Osteocyte (in vitro differentiated cells): ENCODE measurements at regions not wholly inside any gene's neighbourhood (a gene's known extent, or its start where the extent isn't known, plus 50 kb on each side); places are given as distances from the start of the nearest gene placed in this dataset.

Source experiments
- DNase-seq: peaks from one replicate; pipeline ENCODE4 v3.0.0; 2021; ENCODE audit warnings: mixed read lengths; ENCODE audit not compliant: unreplicated experiment; ENCODE audit errors: extremely low spot score
- H3K27ac Mint-ChIP-seq: one replicate; pipeline ENCODE4 v1.8.0; 2021; ENCODE audit warnings: mild to moderate bottlenecking, mixed read lengths; ENCODE audit not compliant: unreplicated experiment
- H3K27me3 Mint-ChIP-seq: one replicate; pipeline ENCODE4 v1.8.0; 2021; ENCODE audit warnings: mixed read lengths; ENCODE audit not compliant: unreplicated experiment
- H3K36me3 Mint-ChIP-seq: one replicate; pipeline ENCODE4 v1.8.0; 2021; ENCODE audit warnings: mixed read lengths; ENCODE audit not compliant: unreplicated experiment
- H3K4me1 Mint-ChIP-seq: one replicate; pipeline ENCODE4 v1.8.0; 2021; ENCODE audit warnings: mixed read lengths; ENCODE audit not compliant: unreplicated experiment
- H3K4me3 Mint-ChIP-seq: one replicate; pipeline ENCODE4 v1.8.0; 2021; ENCODE audit warnings: mild to moderate bottlenecking, moderate library complexity, mixed read lengths; ENCODE audit not compliant: unreplicated experiment
- H3K9me3 Mint-ChIP-seq: one replicate; pipeline ENCODE4 v1.8.0; 2021; ENCODE audit warnings: mixed read lengths; ENCODE audit not compliant: unreplicated experiment
- TF ChIP-seq, protein P1 (sequence below): fragments of 200-600 bp; sonication (generic); IDR thresholded peaks from 2 replicates; pipeline ENCODE4 v1.5.0; 2021; ENCODE audit warnings: antibody characterized with exemption, mild to moderate bottlenecking, moderate library complexity

DNA sequence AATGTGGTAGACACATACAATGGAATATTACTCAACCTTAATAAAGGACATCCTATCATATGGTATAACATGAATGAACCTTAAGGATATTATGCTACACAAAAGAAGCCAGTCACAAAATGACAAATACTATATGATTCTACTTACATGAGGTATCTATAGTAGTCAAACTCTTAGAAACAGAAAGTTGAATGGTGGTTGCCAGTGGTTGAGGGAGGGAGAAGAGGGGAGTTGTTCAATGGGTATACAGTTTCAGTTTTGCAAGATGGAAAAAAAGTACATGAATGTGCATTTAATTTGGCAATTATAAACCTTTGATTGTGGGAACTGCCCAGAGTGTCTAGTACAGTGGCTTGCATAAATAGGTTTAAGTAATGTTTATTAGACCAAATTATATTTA is 473.3 kb upstream of the ZNF608 start:
- no peak for DNase-seq
- H3K27me3 Mint-ChIP-seq: no peaks in the 10 kb centered on the region
- peaks cover 8% of the 10 kb centered on the region for H3K9me3 Mint-ChIP-seq
- TF ChIP-seq, protein P1, sequence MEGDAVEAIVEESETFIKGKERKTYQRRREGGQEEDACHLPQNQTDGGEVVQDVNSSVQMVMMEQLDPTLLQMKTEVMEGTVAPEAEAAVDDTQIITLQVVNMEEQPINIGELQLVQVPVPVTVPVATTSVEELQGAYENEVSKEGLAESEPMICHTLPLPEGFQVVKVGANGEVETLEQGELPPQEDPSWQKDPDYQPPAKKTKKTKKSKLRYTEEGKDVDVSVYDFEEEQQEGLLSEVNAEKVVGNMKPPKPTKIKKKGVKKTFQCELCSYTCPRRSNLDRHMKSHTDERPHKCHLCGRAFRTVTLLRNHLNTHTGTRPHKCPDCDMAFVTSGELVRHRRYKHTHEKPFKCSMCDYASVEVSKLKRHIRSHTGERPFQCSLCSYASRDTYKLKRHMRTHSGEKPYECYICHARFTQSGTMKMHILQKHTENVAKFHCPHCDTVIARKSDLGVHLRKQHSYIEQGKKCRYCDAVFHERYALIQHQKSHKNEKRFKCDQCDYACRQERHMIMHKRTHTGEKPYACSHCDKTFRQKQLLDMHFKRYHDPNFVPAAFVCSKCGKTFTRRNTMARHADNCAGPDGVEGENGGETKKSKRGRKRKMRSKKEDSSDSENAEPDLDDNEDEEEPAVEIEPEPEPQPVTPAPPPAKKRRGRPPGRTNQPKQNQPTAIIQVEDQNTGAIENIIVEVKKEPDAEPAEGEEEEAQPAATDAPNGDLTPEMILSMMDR: no peak
- H3K36me3 Mint-ChIP-seq: peaks cover 1% of the 10 kb centered on the region
- H3K4me1 Mint-ChIP-seq: no peaks in the 10 kb centered on the region
- H3K4me3 Mint-ChIP-seq: no peak overlapping the region
- no peak overlapping the region for H3K27ac Mint-ChIP-seq

DNA sequence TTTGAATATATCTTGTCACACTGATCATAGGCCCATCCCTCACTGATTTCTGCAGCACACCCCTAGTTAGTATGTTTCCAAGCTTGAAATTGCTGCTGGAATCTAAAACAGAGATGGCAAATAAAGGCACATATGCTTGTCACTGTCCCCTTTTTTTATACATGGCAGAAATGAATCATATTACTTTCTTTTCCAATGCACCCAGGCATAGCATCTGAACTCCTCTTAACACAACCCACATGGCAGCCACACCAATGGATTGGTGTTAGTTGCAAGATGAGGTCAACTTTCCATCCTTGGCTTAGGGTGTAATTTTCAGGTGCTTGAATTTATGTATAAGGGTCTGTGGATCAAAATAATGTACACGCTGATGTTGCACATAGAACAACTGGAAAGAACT is 473.8 kb upstream of the ZNF608 start:
- no peaks in the 10 kb centered on the region for H3K27me3 Mint-ChIP-seq
- DNase-seq: no peak
- no peak overlapping the region for H3K4me3 Mint-ChIP-seq
- no peak overlapping the region for H3K27ac Mint-ChIP-seq
- H3K9me3 Mint-ChIP-seq: peaks cover 8% of the 10 kb centered on the region
- peaks cover 1% of the 10 kb centered on the region for H3K36me3 Mint-ChIP-seq
- TF ChIP-seq, protein P1: no peak
- H3K4me1 Mint-ChIP-seq: no peaks in the 10 kb centered on the region

DNA sequence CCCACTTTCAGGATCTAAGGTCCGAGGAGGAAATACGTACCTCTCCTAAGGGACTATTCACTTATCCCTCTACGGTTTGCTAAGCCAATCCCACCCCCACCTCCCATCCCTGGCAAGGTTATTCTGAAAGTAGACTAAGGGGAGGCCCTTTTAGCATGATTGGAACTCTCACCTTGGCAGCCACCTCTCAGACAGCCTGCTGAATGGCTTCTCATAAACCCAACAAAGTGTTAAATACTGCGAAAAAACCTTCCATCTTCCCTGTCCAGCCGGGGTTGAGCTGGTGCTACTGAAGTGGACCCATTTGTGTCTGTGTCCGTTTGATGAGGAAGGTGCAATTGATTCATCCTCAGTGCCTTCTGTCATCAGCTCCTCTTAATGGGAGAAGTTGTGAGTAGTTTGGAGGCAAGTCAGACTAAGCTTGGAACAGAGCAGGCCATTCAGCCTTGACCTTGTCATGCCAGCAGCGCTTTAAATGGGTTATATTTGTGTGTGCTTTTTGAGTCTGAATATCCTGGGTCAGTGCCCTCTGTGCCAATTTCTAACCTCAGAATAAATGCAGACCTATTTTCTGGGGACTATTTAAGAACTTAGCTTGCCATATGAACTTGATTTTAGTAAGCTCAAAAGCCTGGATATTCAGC is 476.3 kb upstream of the ZNF608 start:
- no peak overlapping the region for H3K27ac Mint-ChIP-seq
- H3K4me1 Mint-ChIP-seq: no peaks in the 10 kb centered on the region
- no peak for DNase-seq

DNA sequence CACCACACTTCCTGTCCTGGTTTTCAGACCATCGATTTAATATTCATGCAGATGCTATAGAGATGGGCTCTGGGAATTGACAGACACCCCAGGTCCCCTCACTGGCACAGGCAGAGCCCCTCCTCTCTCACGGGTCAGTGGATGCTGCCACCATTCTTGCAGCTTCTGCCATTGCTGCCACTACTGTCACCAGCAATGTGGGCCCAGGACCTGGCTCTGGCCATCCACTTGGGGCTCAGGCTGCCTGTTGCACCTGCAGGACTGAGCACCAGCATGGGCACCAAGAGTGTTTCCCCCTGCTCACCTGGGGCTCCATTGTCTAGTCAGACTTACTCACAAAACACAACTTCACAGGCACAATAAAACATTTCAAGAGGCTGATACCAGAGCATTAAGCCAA is 479.0 kb upstream of the ZNF608 start:
- Mint-ChIP-seq H3K27me3 (no peaks in the 10 kb centered on the region), H3K4me1 (peaks cover 3% of the 10 kb centered on the region), H3K4me3 (no peak overlapping the region), H3K36me3 (no peaks in the 10 kb centered on the region), H3K9me3 (no peaks in the 10 kb centered on the region), H3K27ac (no peak overlapping the region)
- no peak for DNase-seq
- TF ChIP-seq, protein P1: no peak

More for the DNA sequence above, 476.3 kb upstream of the ZNF608 start:
- Mint-ChIP-seq H3K9me3 (peaks cover 8% of the 10 kb centered on the region), H3K36me3 (peaks cover 1% of the 10 kb centered on the region), H3K27me3 (no peaks in the 10 kb centered on the region), H3K4me3 (no peak overlapping the region)
- TF ChIP-seq, protein P1: no peak

DNA sequence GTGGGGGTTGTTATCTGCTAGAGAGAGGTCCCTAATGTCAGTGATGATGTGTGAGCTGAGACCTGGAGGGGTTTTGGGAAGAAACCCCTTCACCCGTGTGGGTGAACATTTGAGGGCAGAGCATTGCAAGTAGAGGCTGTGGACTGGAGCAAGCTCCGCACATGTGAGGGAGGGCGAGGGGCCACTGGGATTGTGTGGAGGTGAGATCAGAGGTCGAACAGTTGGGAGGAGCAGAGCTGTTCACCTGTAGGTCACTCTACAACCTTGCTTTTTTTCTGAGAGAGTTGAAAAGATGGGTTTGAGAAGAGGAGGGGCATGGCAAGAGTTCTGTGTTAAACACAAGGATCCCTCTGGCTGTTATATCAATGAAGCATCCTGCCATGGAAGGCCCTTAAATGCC is 480.4 kb upstream of the ZNF608 start:
- H3K27ac Mint-ChIP-seq: no peak overlapping the region
- no peak for DNase-seq
- H3K36me3 Mint-ChIP-seq: no peaks in the 10 kb centered on the region
- no peaks in the 10 kb centered on the region for H3K9me3 Mint-ChIP-seq
- peaks cover 3% of the 10 kb centered on the region for H3K4me1 Mint-ChIP-seq
- H3K27me3 Mint-ChIP-seq: no peaks in the 10 kb centered on the region
- H3K4me3 Mint-ChIP-seq: no peak overlapping the region
- TF ChIP-seq, protein P1: no peak
